ENCODE measurements at regions not wholly inside any gene's neighbourhood (a gene's known extent, or its start where the extent isn't known, plus 50 kb on each side); places are given as distances from the start of the nearest gene placed in this dataset.
"Not testable (repeated sequence)": the region's sequence is repeated elsewhere in the genome, so short reads cannot be mapped to it uniquely, and the experiment has no call there.

- no peak for DNase-seq (ENCODE audit: low read depth)
Observed at GRCh38 chr19:20388706-20389225, 176.8 kb downstream of the ZNF737 start.

- DNase-seq (ENCODE audit: low read depth) = no peak
Observed at GRCh38 chr19:20385061-20385460, 180.5 kb downstream of the ZNF737 start.

- no peak for DNase-seq (ENCODE audit: low read depth)
Observed at GRCh38 chr19:20371911-20372310, 193.7 kb downstream of the ZNF737 start.

GRCh38 chr19:20371304-20371703 is 194.3 kb downstream of the ZNF737 start:
- not testable (repeated sequence) for DNase-seq (ENCODE audit: low read depth)

GRCh38 chr19:20367811-20368294 is 197.7 kb downstream of the ZNF737 start:
- DNase-seq (ENCODE audit: low read depth) = no peak

- no peak for DNase-seq (ENCODE audit: low read depth)
Observed at GRCh38 chr19:20365146-20365545, 198.1 kb downstream of the ZNF486 start.

- no peak for DNase-seq (ENCODE audit: low read depth)
Observed at GRCh38 chr19:20359933-20360720, 193.1 kb downstream of the ZNF486 start.

- not testable (repeated sequence) for DNase-seq (ENCODE audit: low read depth)
Observed at GRCh38 chr19:20358841-20359465, 191.9 kb downstream of the ZNF486 start.

GRCh38 chr19:20357921-20358320 is 190.9 kb downstream of the ZNF486 start:
- DNase-seq (ENCODE audit: low read depth) = no peak

GRCh38 chr19:20351244-20351643 is 184.2 kb downstream of the ZNF486 start:
- DNase-seq (ENCODE audit: low read depth) = no peak

GRCh38 chr19:20349206-20349605 is 182.2 kb downstream of the ZNF486 start:
- no peak for DNase-seq (ENCODE audit: low read depth)

- no peak for DNase-seq (ENCODE audit: low read depth)
Observed at GRCh38 chr19:20339444-20339843, 172.4 kb downstream of the ZNF486 start.

- DNase-seq (ENCODE audit: low read depth) = no peak
Observed at GRCh38 chr19:20334760-20335159, 167.7 kb downstream of the ZNF486 start.

- DNase-seq (ENCODE audit: low read depth) = no peak
Observed at GRCh38 chr19:20333508-20333907, 166.5 kb downstream of the ZNF486 start.

GRCh38 chr19:20325151-20325550 is 158.1 kb downstream of the ZNF486 start:
- DNase-seq (ENCODE audit: low read depth) = no peak

GRCh38 chr19:20321139-20321763 is 154.2 kb downstream of the ZNF486 start:
- no peak for DNase-seq (ENCODE audit: low read depth)

- no peak for DNase-seq (ENCODE audit: low read depth)
Observed at GRCh38 chr19:20320191-20320590, 153.2 kb downstream of the ZNF486 start.

GRCh38 chr19:20318616-20319015 is 151.6 kb downstream of the ZNF486 start:
- no peak for DNase-seq (ENCODE audit: low read depth)

GRCh38 chr19:20315543-20315942 is 148.5 kb downstream of the ZNF486 start:
- DNase-seq (ENCODE audit: low read depth) = no peak

- no peak for DNase-seq (ENCODE audit: low read depth)
Observed at GRCh38 chr19:20313894-20314293, 146.9 kb downstream of the ZNF486 start.

GRCh38 chr19:20307127-20307526 is 140.1 kb downstream of the ZNF486 start:
- no peak for DNase-seq (ENCODE audit: low read depth)

GRCh38 chr19:20296314-20296713 is 129.3 kb downstream of the ZNF486 start:
- DNase-seq (ENCODE audit: low read depth) = not testable (repeated sequence)

- DNase-seq (ENCODE audit: low read depth) = no peak
Observed at GRCh38 chr19:20294181-20294580, 127.2 kb downstream of the ZNF486 start.
